Ishikawa (cell line): ENCODE measurements at regions not wholly inside any gene's neighbourhood (a gene's known extent, or its start where the extent isn't known, plus 50 kb on each side); places are given as distances from the start of the nearest gene placed in this dataset.

ENCODE experiments used
- CEBPB ChIP-seq: IDR thresholded peaks from 2 replicates; pipeline ENCODE4 v1.6.1; 2012
- CREB1 ChIP-seq: IDR thresholded peaks from 2 replicates; pipeline ENCODE4 v1.6.1; 2012; ENCODE audit warnings: low read depth
- EGR1 ChIP-seq: IDR thresholded peaks from 2 replicates; pipeline ENCODE4 v1.6.1; 2012
- EP300 ChIP-seq: IDR thresholded peaks from 2 replicates; pipeline ENCODE4 v1.6.1; 2012; ENCODE audit warnings: borderline replicate concordance
- FOXM1 ChIP-seq: IDR thresholded peaks from 2 replicates; pipeline ENCODE4 v1.6.1; 2012; ENCODE audit warnings: low read depth, borderline replicate concordance
- NFIC ChIP-seq: IDR thresholded peaks from 2 replicates; pipeline ENCODE4 v1.6.1; 2012
- RAD21 ChIP-seq: IDR thresholded peaks from 2 replicates; pipeline ENCODE4 v1.6.1; 2012; ENCODE audit warnings: low read depth
- TAF1 ChIP-seq: IDR thresholded peaks from 2 replicates; pipeline ENCODE4 v1.6.1; 2012; ENCODE audit warnings: low read depth, mild to moderate bottlenecking
- TCF12 ChIP-seq: IDR thresholded peaks from 2 replicates; pipeline ENCODE4 v1.6.1; 2012; ENCODE audit warnings: low read depth
- TEAD4 ChIP-seq: IDR thresholded peaks from 2 replicates; pipeline ENCODE4 v1.6.1; 2012
- YY1 ChIP-seq: IDR thresholded peaks from 2 replicates; pipeline ENCODE4 v1.6.1; 2012; ENCODE audit warnings: low read depth
- ZBTB7A ChIP-seq: IDR thresholded peaks from 2 replicates; pipeline ENCODE4 v1.6.1; 2012; ENCODE audit warnings: low read depth
- TF ChIP-seq, protein P1 (sequence below): IDR thresholded peaks from 2 replicates; pipeline ENCODE4 v1.6.1; 2012
- TF ChIP-seq, protein P2 (sequence below): IDR thresholded peaks from 2 replicates; pipeline ENCODE4 v1.6.1; 2012
- TF ChIP-seq, protein P3 (sequence below): IDR thresholded peaks from 2 replicates; pipeline ENCODE4 v1.6.1; 2012; ENCODE audit warnings: low read depth, mild to moderate bottlenecking

DNA sequence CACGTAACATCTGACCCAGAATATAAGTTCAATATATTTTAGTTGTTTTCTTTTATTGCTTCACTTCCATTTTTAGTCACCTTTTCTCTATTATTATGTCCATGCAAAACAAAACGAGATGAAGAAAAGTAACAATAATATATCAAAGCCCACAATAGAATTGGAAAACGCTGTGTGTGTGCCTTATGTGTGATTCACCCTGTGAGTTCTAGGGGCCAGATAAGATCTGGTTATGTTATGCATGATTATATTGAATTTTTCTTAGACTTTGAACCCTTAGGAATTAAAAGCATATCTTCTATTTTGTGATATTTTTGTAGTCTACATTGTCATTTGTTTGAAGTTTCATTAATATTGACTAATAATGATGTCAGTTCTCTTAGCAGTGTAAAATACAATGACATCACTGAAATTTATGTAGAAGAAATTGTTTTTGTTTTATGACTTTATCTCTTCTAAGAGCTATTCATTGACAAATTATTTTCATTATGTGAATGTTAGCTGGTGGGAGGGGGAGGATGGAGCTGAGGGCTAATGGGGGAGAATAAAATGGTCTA lies 243.6 kb downstream of the TFAP2B start:
- no peak for TF ChIP-seq EGR1
- TF ChIP-seq, protein P1, sequence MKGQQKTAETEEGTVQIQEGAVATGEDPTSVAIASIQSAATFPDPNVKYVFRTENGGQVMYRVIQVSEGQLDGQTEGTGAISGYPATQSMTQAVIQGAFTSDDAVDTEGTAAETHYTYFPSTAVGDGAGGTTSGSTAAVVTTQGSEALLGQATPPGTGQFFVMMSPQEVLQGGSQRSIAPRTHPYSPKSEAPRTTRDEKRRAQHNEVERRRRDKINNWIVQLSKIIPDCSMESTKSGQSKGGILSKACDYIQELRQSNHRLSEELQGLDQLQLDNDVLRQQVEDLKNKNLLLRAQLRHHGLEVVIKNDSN: no peak
- TF ChIP-seq FOXM1: no peak
- TF ChIP-seq RAD21: no peak
- no peak for TF ChIP-seq CREB1
- no peak for TF ChIP-seq ZBTB7A
- TF ChIP-seq, protein P2, sequence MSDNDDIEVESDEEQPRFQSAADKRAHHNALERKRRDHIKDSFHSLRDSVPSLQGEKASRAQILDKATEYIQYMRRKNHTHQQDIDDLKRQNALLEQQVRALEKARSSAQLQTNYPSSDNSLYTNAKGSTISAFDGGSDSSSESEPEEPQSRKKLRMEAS: no peak

- TF ChIP-seq RAD21 (no peak), TAF1 (no peak), CEBPB (no peak), EP300 (no peak), TCF12 (no peak), TEAD4 (no peak), NFIC (no peak), FOXM1 (no peak), CREB1 (no peak), YY1 (no peak)
- TF ChIP-seq, protein P3, sequence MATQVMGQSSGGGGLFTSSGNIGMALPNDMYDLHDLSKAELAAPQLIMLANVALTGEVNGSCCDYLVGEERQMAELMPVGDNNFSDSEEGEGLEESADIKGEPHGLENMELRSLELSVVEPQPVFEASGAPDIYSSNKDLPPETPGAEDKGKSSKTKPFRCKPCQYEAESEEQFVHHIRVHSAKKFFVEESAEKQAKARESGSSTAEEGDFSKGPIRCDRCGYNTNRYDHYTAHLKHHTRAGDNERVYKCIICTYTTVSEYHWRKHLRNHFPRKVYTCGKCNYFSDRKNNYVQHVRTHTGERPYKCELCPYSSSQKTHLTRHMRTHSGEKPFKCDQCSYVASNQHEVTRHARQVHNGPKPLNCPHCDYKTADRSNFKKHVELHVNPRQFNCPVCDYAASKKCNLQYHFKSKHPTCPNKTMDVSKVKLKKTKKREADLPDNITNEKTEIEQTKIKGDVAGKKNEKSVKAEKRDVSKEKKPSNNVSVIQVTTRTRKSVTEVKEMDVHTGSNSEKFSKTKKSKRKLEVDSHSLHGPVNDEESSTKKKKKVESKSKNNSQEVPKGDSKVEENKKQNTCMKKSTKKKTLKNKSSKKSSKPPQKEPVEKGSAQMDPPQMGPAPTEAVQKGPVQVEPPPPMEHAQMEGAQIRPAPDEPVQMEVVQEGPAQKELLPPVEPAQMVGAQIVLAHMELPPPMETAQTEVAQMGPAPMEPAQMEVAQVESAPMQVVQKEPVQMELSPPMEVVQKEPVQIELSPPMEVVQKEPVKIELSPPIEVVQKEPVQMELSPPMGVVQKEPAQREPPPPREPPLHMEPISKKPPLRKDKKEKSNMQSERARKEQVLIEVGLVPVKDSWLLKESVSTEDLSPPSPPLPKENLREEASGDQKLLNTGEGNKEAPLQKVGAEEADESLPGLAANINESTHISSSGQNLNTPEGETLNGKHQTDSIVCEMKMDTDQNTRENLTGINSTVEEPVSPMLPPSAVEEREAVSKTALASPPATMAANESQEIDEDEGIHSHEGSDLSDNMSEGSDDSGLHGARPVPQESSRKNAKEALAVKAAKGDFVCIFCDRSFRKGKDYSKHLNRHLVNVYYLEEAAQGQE: no peak
- TF ChIP-seq, protein P2: no peak
- TF ChIP-seq, protein P1: no peak
Observed at GRCh38 chr6:51077821-51078518, 259.3 kb downstream of the TFAP2B start.

DNA sequence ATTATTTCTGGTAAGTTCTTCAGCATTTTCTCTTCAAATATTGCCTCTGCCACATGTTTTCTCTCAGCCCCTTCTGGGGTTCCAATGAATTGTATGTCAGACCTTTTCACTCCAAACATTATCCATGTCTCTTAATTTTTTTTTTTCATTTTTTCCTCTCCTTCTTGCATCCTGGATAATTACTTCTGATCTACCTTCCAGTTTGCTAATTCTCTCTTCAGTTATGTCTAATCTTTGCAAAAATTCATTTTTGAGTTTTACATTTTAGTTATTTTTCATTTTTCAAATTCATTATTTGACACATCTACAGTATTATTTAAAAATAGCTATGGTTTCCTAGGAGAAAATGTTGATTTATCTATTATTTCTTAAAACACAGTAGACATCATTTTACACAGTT lies 271.7 kb downstream of the TFAP2B start:
- no peak for TF ChIP-seq FOXM1
- TF ChIP-seq, protein P1: no peak
- TF ChIP-seq TEAD4: no peak

DNA sequence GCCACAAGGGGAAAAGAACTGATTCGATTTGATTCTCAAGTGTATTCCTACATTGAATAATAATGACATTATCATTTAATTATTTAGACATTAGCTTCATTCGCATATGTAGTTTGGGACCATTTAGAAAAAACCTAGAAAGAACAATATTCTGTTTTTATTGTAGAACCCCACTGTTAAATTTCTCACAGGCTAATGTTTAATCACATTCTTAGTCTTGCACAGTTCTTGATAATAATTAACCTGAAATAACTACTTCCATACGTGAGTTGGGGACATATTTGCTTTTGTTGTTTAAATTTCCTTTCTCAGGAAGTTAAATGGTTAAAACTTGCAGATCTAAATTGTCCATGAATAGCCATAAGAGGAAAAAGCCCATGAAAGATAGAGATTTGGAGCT lies 275.2 kb downstream of the TFAP2B start:
- TF ChIP-seq FOXM1 (no peak), ZBTB7A (no peak), TAF1 (no peak), CEBPB (no peak), EGR1 (no peak), YY1 (no peak), TEAD4 (no peak), RAD21 (no peak), TCF12 (no peak)
- TF ChIP-seq, protein P3: no peak
- TF ChIP-seq, protein P1: no peak
- TF ChIP-seq, protein P2: no peak

- TF ChIP-seq, protein P2: no peak
- TF ChIP-seq ZBTB7A (no peak), EP300 (no peak), CEBPB (no peak), YY1 (no peak), TCF12 (no peak), NFIC (no peak), TAF1 (no peak), EGR1 (no peak), CREB1 (no peak), TEAD4 (no peak)
- TF ChIP-seq, protein P3: no peak
- TF ChIP-seq, protein P1: no peak
Observed at GRCh38 chr6:51094271-51094670, 275.6 kb downstream of the TFAP2B start.
